ENCODE measurements at regions not wholly inside any gene's neighbourhood (a gene's known extent, or its start where the extent isn't known, plus 50 kb on each side); places are given as distances from the start of the nearest gene placed in this dataset.

DNA sequence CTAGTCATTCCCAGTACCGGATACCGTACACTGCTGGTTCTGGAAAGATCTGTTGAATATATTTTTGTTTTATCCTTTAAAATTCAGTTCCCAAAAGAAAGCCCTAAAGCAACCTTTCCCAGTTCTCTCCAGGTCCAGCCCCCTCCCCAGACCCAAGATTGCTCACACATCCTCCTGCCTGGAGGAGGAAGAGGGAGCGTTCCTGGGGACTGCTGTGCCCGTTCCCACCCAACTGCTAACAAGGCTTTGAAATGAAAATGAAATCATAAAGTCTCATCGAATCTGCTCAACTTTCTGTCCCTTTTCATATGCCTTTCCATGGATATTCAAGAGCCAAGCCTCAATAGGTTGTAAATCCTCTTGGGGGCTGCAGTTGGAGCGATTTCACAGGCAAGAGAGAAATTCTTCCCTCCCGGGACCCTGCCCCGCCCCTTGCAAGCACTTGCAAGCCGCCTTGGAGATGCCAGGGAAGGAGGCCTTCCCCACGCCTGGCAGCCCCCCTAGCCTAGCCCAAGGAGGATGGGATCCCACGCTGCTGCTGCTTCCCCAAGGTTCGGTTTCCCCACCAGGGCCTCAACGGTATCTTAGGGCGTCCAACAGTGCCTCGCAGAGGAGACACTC, 113.2 kb upstream of the CACHD1 start:
- no peaks in the 10 kb centered on the region for H4K20me1 ChIP-seq (ENCODE audit: insufficient read depth, low read length, poor library complexity, severe bottlenecking)
- no peaks in the 10 kb centered on the region for H3K36me3 ChIP-seq (ENCODE audit: insufficient read depth, low read length)
- H3K4me1 ChIP-seq (ENCODE audit: insufficient read depth, low read length, poor library complexity, severe bottlenecking) = no peaks in the 10 kb centered on the region
- no peaks in the 10 kb centered on the region for H3K27me3 ChIP-seq (ENCODE audit: insufficient read depth, low read length, poor library complexity, severe bottlenecking)
- H3K9me3 ChIP-seq (ENCODE audit: insufficient read depth, low read depth, low read length) = no peaks in the 10 kb centered on the region
- no peaks in the 10 kb centered on the region for H3F3A ChIP-seq (ENCODE audit: low read depth)
- H3K4me2 ChIP-seq (ENCODE audit: low read depth, low read length, poor library complexity, severe bottlenecking) = no peak overlapping the region
- no peaks in the 10 kb centered on the region for H3K9me2 ChIP-seq (replicated peaks; ENCODE audit: low read depth, low read length)
- H3K9ac ChIP-seq (ENCODE audit: low read depth, low read length, poor library complexity, severe bottlenecking) = no peak overlapping the region
- TF ChIP-seq EZH2phosphoT487 (IDR thresholded peaks at IDR 0.05; ENCODE audit: borderline replicate concordance) = no peak
- TF ChIP-seq, protein P1, sequence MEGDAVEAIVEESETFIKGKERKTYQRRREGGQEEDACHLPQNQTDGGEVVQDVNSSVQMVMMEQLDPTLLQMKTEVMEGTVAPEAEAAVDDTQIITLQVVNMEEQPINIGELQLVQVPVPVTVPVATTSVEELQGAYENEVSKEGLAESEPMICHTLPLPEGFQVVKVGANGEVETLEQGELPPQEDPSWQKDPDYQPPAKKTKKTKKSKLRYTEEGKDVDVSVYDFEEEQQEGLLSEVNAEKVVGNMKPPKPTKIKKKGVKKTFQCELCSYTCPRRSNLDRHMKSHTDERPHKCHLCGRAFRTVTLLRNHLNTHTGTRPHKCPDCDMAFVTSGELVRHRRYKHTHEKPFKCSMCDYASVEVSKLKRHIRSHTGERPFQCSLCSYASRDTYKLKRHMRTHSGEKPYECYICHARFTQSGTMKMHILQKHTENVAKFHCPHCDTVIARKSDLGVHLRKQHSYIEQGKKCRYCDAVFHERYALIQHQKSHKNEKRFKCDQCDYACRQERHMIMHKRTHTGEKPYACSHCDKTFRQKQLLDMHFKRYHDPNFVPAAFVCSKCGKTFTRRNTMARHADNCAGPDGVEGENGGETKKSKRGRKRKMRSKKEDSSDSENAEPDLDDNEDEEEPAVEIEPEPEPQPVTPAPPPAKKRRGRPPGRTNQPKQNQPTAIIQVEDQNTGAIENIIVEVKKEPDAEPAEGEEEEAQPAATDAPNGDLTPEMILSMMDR (conservative IDR thresholded peaks at IDR 0.05; ENCODE audit: low read length) = no peak
- no peak overlapping the region for H3K4me3 ChIP-seq (ENCODE audit: low read length, poor library complexity, severe bottlenecking)
- H3K79me2 ChIP-seq (ENCODE audit: insufficient read depth, low read length) = no peaks in the 10 kb centered on the region
- no peak overlapping the region for H2AFZ ChIP-seq (ENCODE audit: low read length)

- Histone ChIP-seq H3K9ac (ENCODE audit: low read depth, low read length, poor library complexity, severe bottlenecking) (no peak overlapping the region), H2AFZ (ENCODE audit: low read length) (no peak overlapping the region), H3K27me3 (ENCODE audit: insufficient read depth, low read length, poor library complexity, severe bottlenecking) (no peaks in the 10 kb centered on the region), H3F3A (ENCODE audit: low read depth) (no peaks in the 10 kb centered on the region), H3K4me2 (ENCODE audit: low read depth, low read length, poor library complexity, severe bottlenecking) (no peak overlapping the region), H3K9me2 (replicated peaks; ENCODE audit: low read depth, low read length) (no peaks in the 10 kb centered on the region), H3K4me3 (ENCODE audit: low read length, poor library complexity, severe bottlenecking) (no peak overlapping the region), H3K9me3 (ENCODE audit: insufficient read depth, low read depth, low read length) (no peaks in the 10 kb centered on the region), H4K20me1 (ENCODE audit: insufficient read depth, low read length, poor library complexity, severe bottlenecking) (no peaks in the 10 kb centered on the region), H3K4me1 (ENCODE audit: insufficient read depth, low read length, poor library complexity, severe bottlenecking) (no peaks in the 10 kb centered on the region), H3K36me3 (ENCODE audit: insufficient read depth, low read length) (no peaks in the 10 kb centered on the region), H3K79me2 (ENCODE audit: insufficient read depth, low read length) (no peaks in the 10 kb centered on the region)
- no peak for TF ChIP-seq EZH2phosphoT487 (IDR thresholded peaks at IDR 0.05; ENCODE audit: borderline replicate concordance)
- TF ChIP-seq, protein P1 (conservative IDR thresholded peaks at IDR 0.05; ENCODE audit: low read length) = no peak
Measured at GRCh38 chr1:64357422-64357821, 112.5 kb upstream of the CACHD1 start.

DNA sequence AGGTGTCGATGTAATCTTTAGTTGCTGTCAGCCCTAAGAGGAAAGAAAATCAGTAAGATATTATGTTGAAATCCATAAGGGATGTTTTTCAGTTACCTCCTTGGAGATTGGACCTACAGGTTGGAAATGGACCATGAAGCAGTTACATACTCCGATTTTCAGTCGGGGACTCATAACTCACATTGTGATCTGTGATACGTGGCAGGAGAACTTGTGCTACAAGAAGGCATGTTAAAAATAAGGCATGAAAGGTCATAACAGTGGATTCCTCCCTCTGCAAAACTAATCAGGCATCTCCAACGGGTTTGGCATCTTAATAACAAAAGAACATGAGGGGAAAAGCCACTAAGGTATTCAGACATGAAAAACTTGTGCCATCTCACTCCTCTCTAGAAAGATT, 111.2 kb upstream of the CACHD1 start:
- TF ChIP-seq EZH2phosphoT487 (IDR thresholded peaks at IDR 0.05; ENCODE audit: borderline replicate concordance) = no peak
- TF ChIP-seq, protein P1 (conservative IDR thresholded peaks at IDR 0.05; ENCODE audit: low read length) = no peak
- no peak overlapping the region for H3K4me3 ChIP-seq (ENCODE audit: low read length, poor library complexity, severe bottlenecking)
- H4K20me1 ChIP-seq (ENCODE audit: insufficient read depth, low read length, poor library complexity, severe bottlenecking) = no peaks in the 10 kb centered on the region
- no peaks in the 10 kb centered on the region for H3K79me2 ChIP-seq (ENCODE audit: insufficient read depth, low read length)
- no peaks in the 10 kb centered on the region for H3K4me1 ChIP-seq (ENCODE audit: insufficient read depth, low read length, poor library complexity, severe bottlenecking)
- no peaks in the 10 kb centered on the region for H3K9me3 ChIP-seq (ENCODE audit: insufficient read depth, low read depth, low read length)
- H3K9me2 ChIP-seq (replicated peaks; ENCODE audit: low read depth, low read length) = no peaks in the 10 kb centered on the region
- H3F3A ChIP-seq (ENCODE audit: low read depth) = no peaks in the 10 kb centered on the region
- H3K9ac ChIP-seq (ENCODE audit: low read depth, low read length, poor library complexity, severe bottlenecking) = no peak overlapping the region
- H3K27me3 ChIP-seq (ENCODE audit: insufficient read depth, low read length, poor library complexity, severe bottlenecking) = no peaks in the 10 kb centered on the region
- H2AFZ ChIP-seq (ENCODE audit: low read length) = no peak overlapping the region
- no peak overlapping the region for H3K4me2 ChIP-seq (ENCODE audit: low read depth, low read length, poor library complexity, severe bottlenecking)
- no peaks in the 10 kb centered on the region for H3K36me3 ChIP-seq (ENCODE audit: insufficient read depth, low read length)
